GM23248 (cell line): ENCODE measurements at regions not wholly inside any gene's neighbourhood (a gene's known extent, or its start where the extent isn't known, plus 50 kb on each side); places are given as distances from the start of the nearest gene placed in this dataset.

Source experiments
- DNase-seq: peaks from one replicate; pipeline ENCODE4 v3.0.0-alpha.2; 2015
- H2AFZ ChIP-seq: fragments of 200-600 bp; sonication (generic); 2 replicates; pipeline ENCODE4 v1.6.1; 2016; ENCODE audit warnings: antibody characterized with exemption
- H3F3A ChIP-seq: fragments of 200-600 bp; sonication (generic); 2 replicates; pipeline ENCODE4 v1.6.1; 2016; ENCODE audit warnings: mild to moderate bottlenecking, antibody characterized with exemption, mixed run types; ENCODE audit not compliant: insufficient read depth
- H3K27ac ChIP-seq: fragments of 200-600 bp; sonication (generic); 2 replicates; pipeline ENCODE4 v1.5.1; 2016; ENCODE audit warnings: mild to moderate bottlenecking
- H3K27me3 ChIP-seq: fragments of 200-600 bp; sonication (generic); replicated peaks from 2 replicates; pipeline ENCODE4 v1.6.1; 2016; ENCODE audit warnings: mild to moderate bottlenecking; ENCODE audit not compliant: insufficient read depth
- H3K36me3 ChIP-seq: fragments of 200-600 bp; sonication (generic); 2 replicates; pipeline ENCODE4 v1.6.1; 2016; ENCODE audit warnings: low read depth, mild to moderate bottlenecking
- H3K4me1 ChIP-seq: fragments of 200-600 bp; sonication (generic); 2 replicates; pipeline ENCODE4 v1.6.1; 2016; ENCODE audit warnings: mild to moderate bottlenecking; ENCODE audit not compliant: insufficient read depth
- H3K4me2 ChIP-seq: fragments of 200-600 bp; sonication (generic); one replicate; pipeline ENCODE4 v1.6.1; 2016; ENCODE audit warnings: mild to moderate bottlenecking; ENCODE audit not compliant: unreplicated experiment
- H3K4me3 ChIP-seq: fragments of 200-600 bp; sonication (generic); 2 replicates; pipeline ENCODE4 v1.5.1; 2016; ENCODE audit warnings: mild to moderate bottlenecking
- H3K79me2 ChIP-seq: fragments of 200-600 bp; sonication (generic); 2 replicates; pipeline ENCODE4 v1.6.1; 2016; ENCODE audit warnings: mild to moderate bottlenecking; ENCODE audit not compliant: insufficient read depth
- H3K9ac ChIP-seq: fragments of 200-600 bp; sonication (generic); 2 replicates; pipeline ENCODE4 v1.6.1; 2016; ENCODE audit warnings: mild to moderate bottlenecking
- H3K9me2 ChIP-seq: fragments of 200-600 bp; sonication (generic); 2 replicates; pipeline ENCODE4 v1.6.1; 2016; ENCODE audit warnings: mixed run types, mild to moderate bottlenecking, moderate library complexity; ENCODE audit not compliant: insufficient read depth
- H3K9me3 ChIP-seq: fragments of 200-600 bp; sonication (generic); one replicate; pipeline ENCODE4 v1.6.1; 2017; ENCODE audit warnings: low read depth
- H4K20me1 ChIP-seq: fragments of 200-600 bp; sonication (generic); 2 replicates; pipeline ENCODE4 v1.6.0; 2016; ENCODE audit not compliant: insufficient read depth
- EZH2 ChIP-seq: fragments of 200-600 bp; sonication (generic); IDR thresholded peaks from 2 replicates; pipeline ENCODE4 v1.6.1; 2018; ENCODE audit warnings: antibody characterized with exemption, mild to moderate bottlenecking; ENCODE audit not compliant: insufficient read depth, poor library complexity, severe bottlenecking
- EZH2phosphoT487 ChIP-seq: fragments of 200-600 bp; sonication (generic); IDR thresholded peaks from 2 replicates; pipeline ENCODE4 v1.6.1; 2018; ENCODE audit warnings: antibody characterized with exemption, moderate library complexity, mild to moderate bottlenecking, low read depth; ENCODE audit not compliant: insufficient read depth
- whole genome bisulfite sequencing, 2 experiments: methylation state at CpG; one replicate each; pipeline ENCODE4 v1.1.6; 2015 to 2017; ENCODE audit warnings: low lambda C conversion rate in 2 of 2, low coverage in 1 of 2; ENCODE audit errors: missing lambda C conversion rate in 2 of 2; 5-methylcytosine and 5-hydroxymethylcytosine counted together
- in situ Hi-C: fragments of 300-500 bp; cut with MboI; formaldehyde crosslinking; loops from 2 replicates; pipeline ENCODE4 v1.15.0; 2020

DNA sequence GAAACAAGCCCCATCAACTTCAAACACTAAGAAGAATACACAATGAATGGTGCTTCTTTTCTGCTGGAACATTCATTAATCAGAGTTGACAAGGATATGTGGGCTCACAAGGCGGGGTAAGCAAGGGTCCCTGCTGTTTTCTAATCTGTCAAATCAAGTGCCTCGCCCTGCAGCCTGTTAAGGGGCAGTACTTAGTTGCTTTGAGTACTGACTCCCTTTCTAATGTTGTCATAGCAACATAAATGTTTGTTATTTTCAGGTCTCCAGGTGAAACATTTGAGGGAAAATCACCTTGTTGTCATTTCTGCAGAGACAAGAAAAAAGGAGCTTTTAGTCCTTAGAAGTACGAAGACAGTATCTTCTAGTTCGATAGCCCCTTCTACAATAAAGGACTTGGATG is 284.7 kb upstream of the PKDCC start:
- H3F3A ChIP-seq = no peaks in the 10 kb centered on the region
- no peaks in the 10 kb centered on the region for H3K36me3 ChIP-seq
- no peaks in the 10 kb centered on the region for H4K20me1 ChIP-seq
- H3K9me2 ChIP-seq = no peaks in the 10 kb centered on the region
- no peak for DNase-seq
- no peaks in the 10 kb centered on the region; the same call in 1 of the 2 replicates for H3K27me3 ChIP-seq
- no peak for TF ChIP-seq EZH2
- TF ChIP-seq EZH2phosphoT487 = no peak
- no peak overlapping the region for H3K27ac ChIP-seq
- H2AFZ ChIP-seq = no peak overlapping the region
- H3K4me2 ChIP-seq = no peak overlapping the region
- in situ Hi-C loops = no loop called here
- 20 to 26% methylated on average over 4 of the region's 4 CpGs for WGBS, 2 experiments
- no peak overlapping the region for H3K4me3 ChIP-seq
- no peaks in the 10 kb centered on the region for H3K79me2 ChIP-seq
- H3K9ac ChIP-seq = no peak overlapping the region
- no peaks in the 10 kb centered on the region for H3K4me1 ChIP-seq
- no peaks in the 10 kb centered on the region for H3K9me3 ChIP-seq

DNA sequence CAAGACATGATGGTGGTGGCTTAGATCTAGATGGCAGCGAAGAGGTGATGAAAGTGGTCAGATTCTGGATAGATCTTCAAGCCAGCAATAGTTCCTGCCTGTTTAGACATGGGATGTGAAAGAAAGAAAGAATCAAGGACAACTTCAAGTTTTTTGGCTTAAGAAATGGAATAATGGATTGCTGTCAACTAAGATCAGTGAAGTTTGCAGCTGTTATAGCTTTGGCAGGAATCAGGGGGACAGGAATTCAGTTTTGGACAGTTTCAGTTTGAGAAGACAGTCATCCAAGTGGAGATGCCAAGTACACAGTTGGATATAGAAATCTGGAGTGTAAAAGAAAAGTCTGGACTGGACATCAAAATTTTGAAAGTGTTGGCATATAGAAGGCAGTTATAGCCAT is 283.7 kb upstream of the PKDCC start:
- Histone ChIP-seq H3K79me2 (no peaks in the 10 kb centered on the region), H3F3A (no peaks in the 10 kb centered on the region), H3K27ac (no peak overlapping the region), H3K9me3 (no peaks in the 10 kb centered on the region), H3K4me3 (no peak overlapping the region), H2AFZ (no peak overlapping the region), H4K20me1 (no peaks in the 10 kb centered on the region), H3K27me3 (no peaks in the 10 kb centered on the region; the same call in 1 of the 2 replicates), H3K4me1 (no peaks in the 10 kb centered on the region), H3K9ac (no peak overlapping the region), H3K9me2 (no peaks in the 10 kb centered on the region), H3K36me3 (no peaks in the 10 kb centered on the region), H3K4me2 (no peak overlapping the region)
- in situ Hi-C loops = no loop called here
- 5% methylated on average over 1 of the region's 1 CpG for WGBS, 2 experiments
- no peak for DNase-seq
- no peak for TF ChIP-seq EZH2phosphoT487
- TF ChIP-seq EZH2 = no peak

DNA sequence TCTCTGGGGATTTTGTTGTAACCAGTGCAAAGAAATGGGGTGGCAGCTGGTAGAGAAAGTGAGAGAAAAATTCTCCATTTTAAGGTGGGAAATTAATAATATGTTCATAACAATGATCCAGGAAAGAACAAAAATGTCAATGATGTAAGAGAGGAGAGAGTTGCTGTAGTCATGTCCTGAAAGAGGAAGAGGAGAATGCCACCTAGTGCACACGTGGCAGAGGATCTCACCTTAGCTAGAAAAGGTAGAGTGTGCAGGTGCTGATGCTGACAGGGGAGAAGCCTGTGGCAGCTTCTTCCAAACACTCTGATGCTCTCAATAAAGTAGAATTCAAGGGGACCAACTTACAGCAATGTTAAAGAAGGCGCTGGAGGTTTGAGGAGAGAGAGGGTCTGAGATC is 282.9 kb upstream of the PKDCC start:
- no peaks in the 10 kb centered on the region for H4K20me1 ChIP-seq
- H3F3A ChIP-seq = no peaks in the 10 kb centered on the region
- H3K9ac ChIP-seq = no peak overlapping the region
- H2AFZ ChIP-seq = no peak overlapping the region
- H3K79me2 ChIP-seq = no peaks in the 10 kb centered on the region
- H3K27ac ChIP-seq = no peak overlapping the region
- no peak for DNase-seq
- no peak overlapping the region for H3K4me2 ChIP-seq
- no peak for TF ChIP-seq EZH2phosphoT487
- no peak for TF ChIP-seq EZH2
- no peaks in the 10 kb centered on the region for H3K9me3 ChIP-seq
- H3K36me3 ChIP-seq = no peaks in the 10 kb centered on the region
- H3K27me3 ChIP-seq = no peaks in the 10 kb centered on the region; the same call in 1 of the 2 replicates
- in situ Hi-C loops = no loop called here
- H3K9me2 ChIP-seq = no peaks in the 10 kb centered on the region
- H3K4me1 ChIP-seq = no peaks in the 10 kb centered on the region
- no peak overlapping the region for H3K4me3 ChIP-seq
- 40 to 42% methylated on average over 2 of the region's 2 CpGs for WGBS, 2 experiments

DNA sequence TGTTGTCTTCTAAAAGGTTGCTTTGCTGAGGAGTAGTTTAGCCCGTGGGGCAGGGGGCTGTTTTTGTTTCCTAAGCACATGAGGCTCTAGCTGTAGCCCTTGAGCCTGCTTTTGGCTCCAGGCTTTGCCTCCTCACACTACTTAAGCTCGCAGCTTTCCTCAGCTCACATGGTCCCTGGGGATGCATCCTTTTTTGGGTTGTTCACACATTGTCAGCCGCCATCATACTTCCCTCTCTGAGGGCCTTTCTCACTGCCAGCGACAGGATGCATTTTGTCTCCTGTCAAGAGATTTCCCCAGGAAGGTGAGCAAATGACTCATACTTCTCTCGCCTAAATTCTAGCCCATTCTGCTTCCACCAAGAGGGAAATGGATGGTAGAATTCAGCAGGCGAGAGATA is 279.5 kb upstream of the PKDCC start:
- no peaks in the 10 kb centered on the region for H3K9me2 ChIP-seq
- no peak for DNase-seq
- WGBS, 2 experiments = 55 to 57% methylated on average over 6 of the region's 6 CpGs

DNA sequence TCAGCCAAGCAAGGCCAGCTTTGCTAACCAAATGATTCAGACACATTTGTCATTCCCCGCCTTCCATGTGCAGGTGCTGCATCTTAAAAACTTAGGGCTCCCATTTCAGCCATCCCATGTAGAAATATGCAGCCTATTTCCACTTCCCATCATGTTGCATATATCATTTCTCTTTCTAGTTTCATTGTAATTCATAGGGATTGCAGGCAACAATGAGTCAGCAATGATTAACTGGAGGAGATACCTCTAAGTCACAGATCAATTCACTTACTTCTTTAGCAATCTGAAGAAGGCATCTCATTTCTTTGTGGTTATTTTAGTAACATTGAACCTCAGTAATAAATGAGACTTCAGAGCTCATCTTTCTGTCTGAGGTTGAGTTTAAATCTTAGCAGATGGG is 276.1 kb upstream of the PKDCC start:
- Histone ChIP-seq H3K4me3 (no peak overlapping the region), H2AFZ (no peak overlapping the region), H3K9ac (no peak overlapping the region), H3K27ac (no peak overlapping the region), H3F3A (no peaks in the 10 kb centered on the region), H3K36me3 (no peaks in the 10 kb centered on the region), H3K9me3 (no peaks in the 10 kb centered on the region), H4K20me1 (no peaks in the 10 kb centered on the region), H3K27me3 (no peaks in the 10 kb centered on the region; the same call in 1 of the 2 replicates), H3K4me2 (no peak overlapping the region), H3K79me2 (no peaks in the 10 kb centered on the region), H3K9me2 (no peaks in the 10 kb centered on the region), H3K4me1 (no peaks in the 10 kb centered on the region)
- no peak for TF ChIP-seq EZH2phosphoT487
- no peak for TF ChIP-seq EZH2
- WGBS, 2 experiments = 57 to 80% methylated on average over 1 of the region's 1 CpG
- no peak for DNase-seq
- in situ Hi-C loops = no loop called here

More for the DNA sequence above, 279.5 kb upstream of the PKDCC start:
- Histone ChIP-seq H4K20me1 (no peaks in the 10 kb centered on the region), H3K36me3 (no peaks in the 10 kb centered on the region), H3K9ac (no peak overlapping the region), H3F3A (no peaks in the 10 kb centered on the region), H3K4me2 (no peak overlapping the region), H3K4me1 (no peaks in the 10 kb centered on the region), H3K4me3 (no peak overlapping the region), H2AFZ (no peak overlapping the region), H3K27me3 (no peaks in the 10 kb centered on the region; the same call in 1 of the 2 replicates), H3K79me2 (no peaks in the 10 kb centered on the region), H3K27ac (no peak overlapping the region), H3K9me3 (no peaks in the 10 kb centered on the region)
- TF ChIP-seq EZH2phosphoT487 (no peak), EZH2 (no peak)
- in situ Hi-C loops = no loop called here
